ENCODE measurements at regions not wholly inside any gene's neighbourhood (a gene's known extent, or its start where the extent isn't known, plus 50 kb on each side); places are given as distances from the start of the nearest gene placed in this dataset.

GRCh38 chr1:99467645-99468044, 178.3 kb upstream of the PALMD start:
- TF ChIP-seq POLR2A (IDR thresholded peaks at IDR 0.05), result no peak
- TF ChIP-seq CTCF (IDR thresholded peaks at IDR 0.05), result no peak

All from thyroid gland (tissue), 4 donors.